ENCODE measurements at regions not wholly inside any gene's neighbourhood (a gene's known extent, or its start where the extent isn't known, plus 50 kb on each side); places are given as distances from the start of the nearest gene placed in this dataset.

- H3K27me3 ChIP-seq, result no peaks in the 10 kb centered on the region
- H3K36me3 ChIP-seq, result no peaks in the 10 kb centered on the region
- DNase-seq (ENCODE audit: low spot score in 2 of 2), result no peak
- WGBS, 2 donors, result 82 to 85% methylated on average over 5 of the region's 5 CpGs
- no peaks in the 10 kb centered on the region for H3K4me1 ChIP-seq
- TF ChIP-seq CTCF (IDR thresholded peaks at IDR 0.05), result no peak
- no peak for TF ChIP-seq EP300 (IDR thresholded peaks at IDR 0.05)
- TF ChIP-seq POLR2A (IDR thresholded peaks at IDR 0.05), result no peak
- H3K27ac ChIP-seq, result no peak overlapping the region
- H3K9me3 ChIP-seq, result no peaks in the 10 kb centered on the region
- H3K4me3 ChIP-seq, result no peak overlapping the region
Measured at GRCh38 chr3:66778107-66778506, 220.0 kb upstream of the KBTBD8 start.

GRCh38 chr3:66778777-66779176, 219.3 kb upstream of the KBTBD8 start:
- TF ChIP-seq CTCF (IDR thresholded peaks at IDR 0.05) (no peak), POLR2A (IDR thresholded peaks at IDR 0.05) (no peak), EP300 (IDR thresholded peaks at IDR 0.05) (no peak)
- Histone ChIP-seq H3K9me3 (peaks cover 0 to 2% (median 0%) of the 10 kb centered on the region in 4 donors), H3K27me3 (no peaks in the 10 kb centered on the region), H3K4me1 (no peaks in the 10 kb centered on the region), H3K27ac (no peak overlapping the region), H3K36me3 (no peaks in the 10 kb centered on the region), H3K4me3 (no peak overlapping the region)
- WGBS, 2 donors, result 97 to 98% methylated on average over 3 of the region's 3 CpGs
- DNase-seq (ENCODE audit: low spot score in 2 of 2), result no peak

- Histone ChIP-seq H3K27ac (no peak overlapping the region), H3K4me1 (no peaks in the 10 kb centered on the region), H3K27me3 (no peaks in the 10 kb centered on the region), H3K9me3 (peaks cover 0 to 2% (median 0%) of the 10 kb centered on the region in 4 donors), H3K36me3 (no peaks in the 10 kb centered on the region), H3K4me3 (no peak overlapping the region)
- WGBS, 2 donors, result 68 to 86% methylated on average over 6 of the region's 6 CpGs
- DNase-seq (ENCODE audit: low spot score in 2 of 2), result no peak
- TF ChIP-seq EP300 (IDR thresholded peaks at IDR 0.05) (no peak), POLR2A (IDR thresholded peaks at IDR 0.05) (no peak), CTCF (IDR thresholded peaks at IDR 0.05) (no peak)
Measured at GRCh38 chr3:66785191-66785909, 212.8 kb upstream of the KBTBD8 start.

GRCh38 chr3:66789580-66790237, 208.4 kb upstream of the KBTBD8 start:
- Histone ChIP-seq H3K4me1 (no peaks in the 10 kb centered on the region), H3K27ac (no peak overlapping the region), H3K4me3 (no peak overlapping the region), H3K27me3 (no peaks in the 10 kb centered on the region), H3K9me3 (no peaks in the 10 kb centered on the region), H3K36me3 (no peaks in the 10 kb centered on the region)
- WGBS, 2 donors, result 91 to 92% methylated on average over 5 of the region's 5 CpGs
- DNase-seq (ENCODE audit: low spot score in 2 of 2), result no peak
- no peak for TF ChIP-seq CTCF (IDR thresholded peaks at IDR 0.05)
- TF ChIP-seq EP300 (IDR thresholded peaks at IDR 0.05), result no peak
- TF ChIP-seq POLR2A (IDR thresholded peaks at IDR 0.05), result no peak

- Histone ChIP-seq H3K4me1 (no peaks in the 10 kb centered on the region), H3K4me3 (no peak overlapping the region), H3K9me3 (no peaks in the 10 kb centered on the region), H3K36me3 (no peaks in the 10 kb centered on the region), H3K27ac (no peak overlapping the region), H3K27me3 (no peaks in the 10 kb centered on the region)
- no peak for DNase-seq (ENCODE audit: low spot score in 2 of 2)
- TF ChIP-seq EP300 (IDR thresholded peaks at IDR 0.05) (no peak), POLR2A (IDR thresholded peaks at IDR 0.05) (no peak)
Measured at GRCh38 chr3:66792086-66792485, 206.0 kb upstream of the KBTBD8 start.
